ENCODE measurements at regions not wholly inside any gene's neighbourhood (a gene's known extent, or its start where the extent isn't known, plus 50 kb on each side); places are given as distances from the start of the nearest gene placed in this dataset.

DNA sequence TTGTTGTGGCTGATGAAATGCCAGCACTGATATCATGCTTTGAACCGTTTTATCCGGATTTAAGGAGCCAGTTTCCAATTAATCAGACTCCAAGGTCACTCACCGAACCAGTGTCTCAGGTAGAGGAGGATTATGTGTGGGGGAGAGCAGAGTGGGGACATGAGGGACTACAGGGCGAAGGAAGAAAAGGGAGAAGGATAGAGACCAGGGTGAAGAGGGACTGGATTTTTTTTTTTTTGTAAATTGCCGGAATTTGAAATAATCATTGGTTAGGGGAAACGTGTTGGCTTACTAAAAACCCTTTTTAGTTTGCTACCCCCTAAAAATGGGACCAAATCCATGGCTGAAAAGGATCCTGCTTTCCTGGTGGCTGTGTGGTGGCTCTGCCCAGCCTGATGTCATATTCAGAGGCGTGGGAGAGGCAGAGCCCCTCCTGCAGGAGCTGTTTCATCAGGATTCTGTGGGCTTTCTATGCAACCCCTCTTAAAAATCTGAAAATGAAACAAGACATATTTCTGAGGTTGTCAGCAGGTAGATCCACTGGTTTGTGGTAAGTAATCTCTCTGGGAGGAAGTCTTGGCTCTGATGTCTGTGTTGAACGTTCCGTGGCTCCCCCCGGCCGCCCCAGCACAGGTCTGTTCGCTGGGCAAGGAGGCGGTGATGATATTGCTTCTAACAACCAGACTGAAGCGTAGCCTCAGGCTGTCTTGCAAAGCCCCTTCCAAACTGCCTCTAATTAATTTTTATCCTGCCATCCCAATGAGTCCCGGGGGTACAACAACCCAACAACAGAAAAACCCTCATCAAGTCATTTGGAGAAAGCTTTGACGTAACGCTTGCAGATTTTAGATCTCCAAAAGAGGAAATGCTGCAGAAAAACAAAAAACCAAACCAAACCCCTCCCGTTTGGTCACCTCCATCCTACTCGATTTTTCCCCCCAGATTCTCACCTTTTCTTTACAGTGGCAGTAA is 143.0 kb upstream of the ZFHX3 start:
- POLR2A ChIA-PET = no interaction called here
- Mint-ChIP-seq H3K27me3 (ENCODE audit: low read depth) (no peaks in the 10 kb centered on the region), H3K27ac (no peak overlapping the region), H3K4me1 (ENCODE audit: low read depth) (no peaks in the 10 kb centered on the region), H3K36me3 (ENCODE audit: low read depth) (no peaks in the 10 kb centered on the region), H3K9me3 (ENCODE audit: insufficient read depth) (no peaks in the 10 kb centered on the region), H3K4me3 (no peak overlapping the region)
- CTCF ChIA-PET = no interaction called here
- DNase-seq (no peak), ATAC-seq (no peak)

DNA sequence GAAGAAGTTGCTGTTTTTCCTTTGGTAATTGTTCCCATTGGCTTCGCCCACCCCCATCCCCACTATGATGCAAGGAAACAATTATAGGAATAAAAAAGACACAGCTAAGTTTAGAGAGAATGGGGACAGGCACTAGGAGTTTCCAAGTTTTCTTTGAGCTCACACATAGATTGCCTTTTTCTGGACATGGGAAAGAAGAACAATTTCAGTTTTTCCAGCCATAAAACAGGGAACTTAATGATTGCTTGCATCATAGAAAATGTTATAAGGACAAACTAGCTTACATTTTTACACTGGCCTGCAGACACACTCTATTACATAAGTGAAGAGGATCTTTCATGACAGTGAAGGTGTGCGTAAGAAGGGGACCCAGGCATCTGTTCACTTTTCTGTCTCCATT is 142.3 kb upstream of the ZFHX3 start:
- ATAC-seq (no peak), DNase-seq (no peak)
- CTCF ChIA-PET = no interaction called here
- H3K4me3 Mint-ChIP-seq = no peak overlapping the region
- H3K27me3 Mint-ChIP-seq (ENCODE audit: low read depth) = no peaks in the 10 kb centered on the region
- no peak overlapping the region for H3K27ac Mint-ChIP-seq
- POLR2A ChIA-PET = no interaction called here
- no peaks in the 10 kb centered on the region for H3K9me3 Mint-ChIP-seq (ENCODE audit: insufficient read depth)
- no peaks in the 10 kb centered on the region for H3K36me3 Mint-ChIP-seq (ENCODE audit: low read depth)
- no peaks in the 10 kb centered on the region for H3K4me1 Mint-ChIP-seq (ENCODE audit: low read depth)

DNA sequence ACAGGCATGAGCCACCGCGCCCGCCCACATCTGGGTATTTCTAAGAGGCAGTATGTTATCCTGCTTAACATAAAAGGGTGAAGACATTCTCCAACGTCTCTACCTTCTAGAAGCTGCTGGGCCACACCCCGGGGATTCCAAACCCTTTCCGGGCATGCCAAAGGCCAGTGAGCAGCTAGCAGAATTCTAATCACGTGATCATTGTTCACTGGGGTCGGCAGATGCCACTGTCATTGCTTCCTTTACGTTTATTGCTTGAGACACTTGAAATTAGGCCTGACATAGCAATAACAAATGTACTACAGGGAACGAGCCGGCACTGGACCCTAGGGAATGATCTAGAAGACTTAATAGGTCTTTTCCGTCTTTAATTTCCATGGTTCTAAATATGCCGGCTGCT is 141.2 kb upstream of the ZFHX3 start:
- Mint-ChIP-seq H3K9me3 (ENCODE audit: insufficient read depth) (no peaks in the 10 kb centered on the region), H3K36me3 (ENCODE audit: low read depth) (no peaks in the 10 kb centered on the region), H3K27ac (no peak overlapping the region), H3K4me1 (ENCODE audit: low read depth) (no peaks in the 10 kb centered on the region), H3K27me3 (ENCODE audit: low read depth) (no peaks in the 10 kb centered on the region), H3K4me3 (no peak overlapping the region)
- POLR2A ChIA-PET = no interaction called here
- ATAC-seq (no peak), DNase-seq (no peak)
- CTCF ChIA-PET = no interaction called here

DNA sequence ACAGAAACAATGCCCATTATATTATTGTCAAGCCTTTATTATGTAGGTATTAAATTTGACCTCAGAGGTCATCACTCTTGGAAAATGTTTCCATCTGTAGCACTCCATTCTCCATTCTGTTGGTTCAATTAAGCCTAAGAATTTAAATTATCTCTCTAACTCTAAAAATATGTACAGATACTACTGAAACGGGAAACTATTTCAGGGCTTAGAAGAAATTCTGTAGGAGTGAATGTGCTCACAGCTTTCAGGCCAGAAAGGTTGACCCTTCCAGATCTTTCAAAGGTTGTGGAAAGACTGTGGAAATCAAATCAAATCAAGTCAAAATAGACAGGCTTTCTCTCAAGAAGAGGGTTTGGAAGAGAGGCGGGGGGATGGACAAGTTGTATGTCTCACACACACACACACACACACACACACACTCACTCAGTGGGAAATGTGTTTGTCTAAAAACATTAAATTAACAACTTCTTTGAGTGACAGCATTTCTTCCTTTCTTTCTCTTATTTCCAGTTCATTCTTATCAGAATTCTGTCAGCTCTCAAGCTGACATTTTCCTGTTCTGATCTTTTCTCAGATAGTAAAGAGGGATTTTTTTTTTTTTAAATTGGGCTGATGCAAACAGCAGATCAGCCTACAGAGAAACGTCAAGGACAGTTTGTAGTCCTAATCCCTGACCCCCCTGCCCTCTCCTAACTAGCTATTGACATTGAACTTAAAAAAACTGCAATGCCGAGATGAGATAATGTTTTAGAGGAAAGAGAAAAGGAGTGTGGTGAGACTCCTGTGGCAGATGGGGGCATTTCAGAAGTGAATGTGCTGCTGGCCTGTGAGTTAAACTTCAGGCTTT is 139.0 kb upstream of the ZFHX3 start:
- DNase-seq (no peak), ATAC-seq (no peak)
- no peak overlapping the region for H3K27ac Mint-ChIP-seq
- no peaks in the 10 kb centered on the region for H3K36me3 Mint-ChIP-seq (ENCODE audit: low read depth)
- H3K4me3 Mint-ChIP-seq = no peak overlapping the region
- ChIA-PET POLR2A (no interaction called here), CTCF (no interaction called here)
- H3K27me3 Mint-ChIP-seq (ENCODE audit: low read depth) = no peaks in the 10 kb centered on the region
- no peaks in the 10 kb centered on the region for H3K9me3 Mint-ChIP-seq (ENCODE audit: insufficient read depth)
- H3K4me1 Mint-ChIP-seq (ENCODE audit: low read depth) = no peaks in the 10 kb centered on the region

DNA sequence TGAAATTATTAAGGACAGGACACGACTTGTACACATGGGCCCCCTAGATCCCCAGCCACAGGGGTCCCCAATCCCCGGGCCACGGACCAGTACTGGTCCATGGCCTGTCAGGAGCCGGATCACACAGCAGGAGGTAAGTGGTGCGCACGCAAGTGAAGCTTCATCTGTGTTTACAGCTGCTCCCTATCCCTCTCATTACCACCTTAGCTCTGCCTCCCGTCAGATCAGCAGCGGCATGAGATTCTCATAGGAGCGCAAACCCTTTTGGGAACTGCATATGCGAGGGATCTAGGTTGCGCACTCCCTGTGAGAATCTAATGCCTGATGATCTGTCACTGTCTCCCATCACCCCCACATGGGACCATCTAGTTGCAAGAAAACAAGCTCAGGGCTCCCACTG is 137.8 kb upstream of the ZFHX3 start:
- H3K4me3 Mint-ChIP-seq = no peak overlapping the region
- ATAC-seq (no peak), DNase-seq (no peak)
- H3K27me3 Mint-ChIP-seq (ENCODE audit: low read depth) = no peaks in the 10 kb centered on the region
- H3K27ac Mint-ChIP-seq = no peak overlapping the region
- no peaks in the 10 kb centered on the region for H3K4me1 Mint-ChIP-seq (ENCODE audit: low read depth)
- no peaks in the 10 kb centered on the region for H3K9me3 Mint-ChIP-seq (ENCODE audit: insufficient read depth)
- POLR2A ChIA-PET = no interaction called here
- CTCF ChIA-PET = no interaction called here
- no peaks in the 10 kb centered on the region for H3K36me3 Mint-ChIP-seq (ENCODE audit: low read depth)

DNA sequence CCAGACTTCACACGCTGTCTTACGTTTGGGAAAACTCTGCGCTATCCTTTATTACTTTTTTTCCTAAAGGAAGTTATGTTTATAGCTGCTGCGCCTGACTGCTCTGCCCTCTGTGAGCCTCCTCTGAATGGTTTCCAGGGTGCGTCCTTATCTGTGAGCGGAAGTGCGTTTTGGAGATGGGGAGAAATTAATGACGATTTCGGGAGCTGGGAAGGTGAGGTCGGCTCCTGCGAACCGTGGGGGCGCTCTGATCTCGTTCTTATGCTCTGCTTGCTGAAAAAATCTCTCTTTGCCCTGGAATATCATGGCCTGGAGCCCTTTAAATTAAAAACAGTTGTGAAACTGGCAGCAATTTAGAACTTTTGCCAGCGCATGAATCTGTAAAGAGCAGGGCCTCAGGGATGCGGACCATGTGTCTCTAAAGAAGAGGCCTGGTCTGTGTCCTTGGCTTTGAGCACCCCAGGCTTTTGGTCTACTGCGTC is 135.7 kb upstream of the ZFHX3 start:
- no peak for DNase-seq
- H3K36me3 Mint-ChIP-seq (ENCODE audit: low read depth) = no peaks in the 10 kb centered on the region
- H3K27me3 Mint-ChIP-seq (ENCODE audit: low read depth) = no peaks in the 10 kb centered on the region
- H3K27ac Mint-ChIP-seq = no peak overlapping the region
- POLR2A ChIA-PET = no interaction called here
- no peaks in the 10 kb centered on the region for H3K4me1 Mint-ChIP-seq (ENCODE audit: low read depth)
- H3K9me3 Mint-ChIP-seq (ENCODE audit: insufficient read depth) = no peaks in the 10 kb centered on the region
- CTCF ChIA-PET = no interaction called here
- no peak overlapping the region for H3K4me3 Mint-ChIP-seq
- ATAC-seq = no peak

DNA sequence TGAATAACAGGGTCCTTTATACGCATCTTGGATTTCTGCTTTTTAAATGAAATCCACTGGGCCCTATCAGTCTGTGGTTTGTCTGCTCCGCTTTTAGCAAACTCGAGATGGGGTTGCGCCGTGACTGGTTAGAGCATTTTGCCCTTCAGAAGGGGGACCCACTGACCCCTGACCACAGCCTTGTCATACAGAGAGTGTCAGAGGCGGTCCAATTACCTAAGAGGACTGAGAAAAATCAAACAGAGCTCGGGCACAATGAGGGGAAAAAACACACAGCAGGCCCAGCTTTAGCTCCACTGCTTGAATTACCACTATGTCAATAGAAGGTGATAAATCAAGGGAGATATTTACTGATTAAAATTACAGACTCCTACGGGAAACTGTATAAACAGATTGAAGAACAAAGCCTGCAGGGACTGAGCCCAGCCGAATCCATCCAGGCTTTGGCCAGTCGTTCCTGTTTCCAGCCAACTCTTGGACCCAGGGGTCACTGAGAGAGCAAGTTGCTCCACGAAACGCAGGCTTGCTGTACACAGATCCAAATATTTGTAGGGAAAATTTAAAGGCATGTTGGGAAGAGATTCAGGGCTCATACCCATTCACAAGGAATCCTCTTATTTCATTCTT is 131.9 kb upstream of the ZFHX3 start:
- Mint-ChIP-seq H3K36me3 (ENCODE audit: low read depth) (no peaks in the 10 kb centered on the region), H3K4me1 (ENCODE audit: low read depth) (no peaks in the 10 kb centered on the region), H3K27me3 (ENCODE audit: low read depth) (no peaks in the 10 kb centered on the region), H3K4me3 (no peak overlapping the region), H3K9me3 (ENCODE audit: insufficient read depth) (no peaks in the 10 kb centered on the region), H3K27ac (no peak overlapping the region)
- ChIA-PET CTCF (no interaction called here), POLR2A (no interaction called here)
- no peak for DNase-seq
- ATAC-seq = no peak

DNA sequence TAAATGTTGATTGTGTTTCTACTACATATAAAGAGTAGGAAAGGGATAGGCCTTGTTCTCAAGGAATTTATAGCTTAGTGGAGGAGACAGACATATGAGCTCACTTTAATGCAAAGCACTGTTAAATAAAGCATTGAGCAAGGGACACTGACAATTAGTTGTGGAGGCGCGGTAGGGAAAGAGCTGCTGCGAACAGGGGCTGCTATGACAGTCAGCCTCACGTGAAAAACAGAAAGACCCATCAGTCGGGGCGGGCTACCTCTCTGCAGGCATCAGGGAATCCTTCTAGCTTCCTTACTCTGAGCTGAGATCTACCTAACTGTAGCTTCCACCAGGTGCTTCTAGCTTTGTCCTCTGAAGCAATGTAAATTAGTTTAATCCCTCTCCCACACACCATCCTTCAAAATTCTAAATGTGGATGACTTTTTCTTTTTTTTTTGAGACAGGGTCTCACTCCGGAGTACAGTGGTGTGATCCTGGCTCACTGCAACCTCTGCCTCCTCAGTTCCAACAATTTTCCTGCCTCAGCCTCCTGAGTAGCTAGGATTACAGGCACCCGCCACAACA is 129.9 kb upstream of the ZFHX3 start:
- no peaks in the 10 kb centered on the region for H3K4me1 Mint-ChIP-seq (ENCODE audit: low read depth)
- ChIA-PET CTCF (no interaction called here), POLR2A (interaction anchor here (0.6 kb wide), 1 partner anchor 445 kb away, joined by 4 read pairs; no protein-coding TSS in a partner anchor)
- H3K9me3 Mint-ChIP-seq (ENCODE audit: insufficient read depth) = no peaks in the 10 kb centered on the region
- no peaks in the 10 kb centered on the region for H3K27me3 Mint-ChIP-seq (ENCODE audit: low read depth)
- no peak overlapping the region for H3K27ac Mint-ChIP-seq
- no peaks in the 10 kb centered on the region for H3K36me3 Mint-ChIP-seq (ENCODE audit: low read depth)
- no peak for DNase-seq
- no peak for ATAC-seq
- H3K4me3 Mint-ChIP-seq = no peak overlapping the region

DNA sequence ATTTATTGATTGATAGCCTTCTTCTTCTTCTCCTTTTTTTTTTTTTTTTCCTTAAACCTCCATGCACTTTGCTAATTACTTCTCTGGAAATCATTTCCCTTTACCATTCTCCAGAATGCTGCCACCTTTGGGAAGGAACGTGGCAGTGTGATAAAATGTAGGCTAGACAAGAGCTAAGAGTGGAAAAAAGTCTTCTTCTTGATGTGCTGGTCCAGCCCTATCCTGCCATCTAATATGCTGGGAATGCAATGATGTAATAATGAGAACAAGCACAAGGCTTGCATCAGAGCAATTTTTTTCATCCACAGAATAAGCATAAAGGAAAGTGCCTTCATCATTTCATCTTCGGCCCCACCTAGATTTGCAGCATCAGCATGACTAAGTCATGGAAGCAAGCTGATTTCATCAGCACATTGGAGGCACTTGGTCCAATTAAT is 128.7 kb upstream of the ZFHX3 start:
- ATAC-seq = no peak
- DNase-seq = no peak
- Mint-ChIP-seq H3K27me3 (ENCODE audit: low read depth) (no peaks in the 10 kb centered on the region), H3K4me3 (no peak overlapping the region), H3K27ac (no peak overlapping the region), H3K9me3 (ENCODE audit: insufficient read depth) (no peaks in the 10 kb centered on the region), H3K4me1 (ENCODE audit: low read depth) (no peaks in the 10 kb centered on the region), H3K36me3 (ENCODE audit: low read depth) (no peaks in the 10 kb centered on the region)
- POLR2A ChIA-PET = no interaction called here
- CTCF ChIA-PET = no interaction called here

DNA sequence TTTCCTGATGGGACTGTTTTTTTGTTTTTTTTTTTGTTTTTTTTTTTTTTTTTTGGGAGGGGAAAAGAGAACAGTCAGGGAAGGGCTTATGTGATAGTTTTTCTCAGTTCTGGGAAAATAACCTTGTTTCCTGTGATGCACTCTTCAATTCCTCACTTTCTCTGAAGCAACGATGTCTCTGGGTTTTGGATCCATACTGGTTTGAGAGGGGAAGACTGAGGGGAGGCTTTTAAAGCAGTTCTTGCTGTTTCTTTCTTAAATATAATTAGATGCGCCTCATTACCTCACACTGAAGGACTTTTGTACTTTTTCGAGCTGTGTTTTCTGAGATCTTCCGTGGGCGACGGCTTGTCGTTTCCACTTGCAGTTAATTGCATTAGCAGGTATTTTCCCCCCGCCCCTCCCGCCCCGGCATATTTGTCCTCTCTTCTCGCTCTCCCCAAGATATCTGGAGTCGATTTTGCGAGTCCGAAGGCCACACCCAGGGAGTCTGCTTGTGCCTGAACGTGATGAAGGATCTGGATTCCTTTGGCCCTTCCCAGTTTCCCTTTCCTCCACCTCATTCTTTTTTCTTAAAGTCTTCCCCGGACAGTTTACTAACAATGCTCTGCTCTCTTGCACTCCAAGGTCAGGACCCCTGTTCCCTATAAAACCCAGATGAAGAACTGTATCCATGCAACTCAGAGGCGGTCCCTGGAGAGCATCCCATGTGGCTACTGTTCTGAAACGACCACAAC is 125.2 kb upstream of the ZFHX3 start:
- H3K27me3 Mint-ChIP-seq (ENCODE audit: low read depth) = no peaks in the 10 kb centered on the region
- ATAC-seq = no peak
- ChIA-PET CTCF (no interaction called here), POLR2A (no interaction called here)
- H3K36me3 Mint-ChIP-seq (ENCODE audit: low read depth) = no peaks in the 10 kb centered on the region
- no peak overlapping the region for H3K27ac Mint-ChIP-seq
- H3K9me3 Mint-ChIP-seq (ENCODE audit: insufficient read depth) = no peaks in the 10 kb centered on the region
- no peaks in the 10 kb centered on the region for H3K4me1 Mint-ChIP-seq (ENCODE audit: low read depth)
- H3K4me3 Mint-ChIP-seq = no peak overlapping the region
- no peak for DNase-seq

DNA sequence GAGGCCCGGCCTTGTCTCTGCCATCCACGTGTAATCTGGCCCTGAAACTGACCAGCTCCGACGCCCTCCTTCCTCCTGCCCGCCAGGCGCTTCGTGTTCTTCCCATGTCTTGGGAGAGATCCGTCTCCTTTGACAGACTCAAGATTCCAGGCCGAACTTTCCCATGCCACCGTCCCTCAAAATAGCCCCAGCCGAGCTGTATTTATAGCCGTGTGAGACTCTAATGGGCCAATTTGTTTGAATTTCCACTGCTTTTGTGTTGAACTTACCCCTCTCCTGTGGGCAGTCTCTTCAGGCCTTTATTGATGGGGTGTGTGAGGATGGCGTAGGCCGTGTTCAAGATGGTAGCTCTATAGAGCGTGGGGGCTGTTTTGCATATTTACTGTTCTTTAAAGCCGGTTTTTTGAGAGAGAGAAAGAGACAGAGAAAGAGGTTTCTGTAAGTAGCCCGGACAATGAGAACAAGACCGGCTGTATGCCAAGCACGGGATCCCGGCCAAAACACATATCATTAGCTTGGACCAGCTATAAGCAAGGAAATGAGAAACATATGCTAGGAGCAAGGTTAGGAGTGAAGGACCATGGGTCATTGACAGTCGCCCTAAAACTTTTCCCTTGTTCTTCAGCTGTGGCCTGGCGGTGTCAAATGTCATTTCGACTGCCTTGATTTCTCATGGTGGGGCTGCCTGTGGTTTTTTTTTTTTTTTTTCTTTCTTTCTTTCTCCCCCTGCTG is 124.5 kb upstream of the ZFHX3 start:
- ChIA-PET POLR2A (no interaction called here), CTCF (no interaction called here)
- H3K9me3 Mint-ChIP-seq (ENCODE audit: insufficient read depth) = no peaks in the 10 kb centered on the region
- H3K27ac Mint-ChIP-seq = no peak overlapping the region
- no peaks in the 10 kb centered on the region for H3K27me3 Mint-ChIP-seq (ENCODE audit: low read depth)
- DNase-seq = no peak
- H3K36me3 Mint-ChIP-seq (ENCODE audit: low read depth) = no peaks in the 10 kb centered on the region
- no peak overlapping the region for H3K4me3 Mint-ChIP-seq
- no peaks in the 10 kb centered on the region for H3K4me1 Mint-ChIP-seq (ENCODE audit: low read depth)
- no peak for ATAC-seq
